ENCODE measurements at regions not wholly inside any gene's neighbourhood (a gene's known extent, or its start where the extent isn't known, plus 50 kb on each side); places are given as distances from the start of the nearest gene placed in this dataset.
A peak's percentile ranks its signal among the peaks of the same experiment; 100 is the strongest.

DNA sequence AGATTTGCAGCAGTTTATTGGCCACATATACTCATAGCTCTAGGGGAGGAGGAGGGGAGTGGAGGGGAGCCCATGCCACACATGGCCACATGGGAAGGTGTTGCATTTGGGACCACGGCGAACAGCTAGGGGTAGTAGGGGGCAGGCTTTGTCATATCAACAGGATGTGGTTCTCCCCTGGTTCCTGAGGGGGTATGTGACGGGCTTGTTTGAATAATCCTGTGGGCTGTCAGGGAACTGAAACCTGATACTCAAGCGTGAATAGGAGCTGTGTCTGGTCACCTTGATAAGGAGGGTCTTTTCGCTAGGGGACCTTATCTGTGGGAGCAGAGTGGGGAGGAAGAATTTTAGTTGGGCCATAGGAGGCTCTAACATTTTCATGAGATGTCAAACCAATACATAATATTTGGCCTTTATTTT, 264.7 kb downstream of the CTH start:
- no peak overlapping the region for H3K27ac ChIP-seq (ENCODE audit: low read depth in 1 of 2, low read length in 1 of 2)
- peak in 2 of 9 donors; percentile 8 to 13 for DNase-seq (ENCODE audit: low read depth in 6 of 9, low spot score in 9 of 9)
- H3K4me1 ChIP-seq (ENCODE audit: control insufficient read depth in 2 of 2, insufficient read depth in 2 of 2, low read length in 2 of 2) = peaks cover 0 to 4% of the 10 kb centered on the region in 2 donors
- no peaks in the 10 kb centered on the region for H3K36me3 ChIP-seq (ENCODE audit: control insufficient read depth in 2 of 2, insufficient read depth in 2 of 2, low read length in 1 of 2)
- H3K27me3 ChIP-seq (ENCODE audit: control insufficient read depth in 2 of 2, insufficient read depth in 1 of 2, low read length in 1 of 2) = no peaks in the 10 kb centered on the region
- H3K4me3 ChIP-seq (ENCODE audit: low read length in 2 of 2) = no peak overlapping the region
- H3K9me3 ChIP-seq (ENCODE audit: control insufficient read depth in 2 of 2, insufficient read depth in 1 of 2, low read length in 1 of 2) = no peaks in the 10 kb centered on the region
- WGBS = 9% methylated on average over 5 of the region's 5 CpGs

DNA sequence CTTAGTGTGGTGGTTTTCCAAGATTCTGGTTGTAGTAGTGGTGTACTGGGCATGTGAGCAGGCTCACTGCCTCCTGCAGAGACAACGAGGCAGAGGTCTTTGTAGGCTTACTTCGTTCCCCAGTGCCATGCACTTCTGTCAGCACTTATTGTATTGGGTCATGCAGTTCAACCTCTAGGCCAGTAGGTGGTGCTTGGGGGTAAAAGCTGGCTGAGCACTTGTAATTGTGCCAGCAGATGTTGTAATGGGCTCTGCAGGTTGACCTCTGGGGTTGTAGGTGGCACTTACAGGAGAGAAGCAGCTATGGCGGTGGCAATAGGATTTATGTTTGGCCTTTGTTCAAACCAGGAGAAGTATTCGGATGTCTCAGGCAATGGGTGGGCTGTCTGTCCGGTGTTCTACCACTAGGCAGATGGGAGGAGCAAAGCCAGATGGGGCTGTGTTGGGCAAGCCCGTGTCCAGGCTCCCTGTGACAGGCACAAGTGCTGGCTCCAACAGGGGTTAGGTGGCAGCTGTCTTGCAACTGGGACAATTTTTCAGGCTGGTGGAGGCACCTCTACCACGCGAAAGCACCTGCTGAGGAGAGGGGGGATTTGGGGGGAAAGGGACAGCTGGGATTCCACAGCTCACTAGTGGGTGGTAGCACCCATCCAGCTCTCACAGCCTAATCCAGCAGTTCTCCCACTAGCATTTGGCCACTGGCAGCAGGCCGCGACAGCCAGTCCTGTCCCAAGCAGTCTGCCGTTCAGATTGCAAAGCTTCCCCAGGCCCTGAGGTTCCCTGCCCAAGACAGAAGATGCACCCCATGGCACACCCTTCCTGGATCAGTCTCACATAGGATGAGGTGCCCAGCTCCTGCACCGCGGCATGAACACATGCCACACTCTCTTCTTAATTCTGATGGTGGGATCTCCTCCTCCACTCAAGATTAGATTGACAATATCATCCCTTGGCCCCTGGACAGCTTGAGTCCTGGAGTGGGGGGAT, 274.5 kb downstream of the CTH start:
- peak; percentile 16 to 65 (median 34) for DNase-seq (ENCODE audit: low read depth in 6 of 9, low spot score in 9 of 9)
- 88% methylated on average over 13 of the region's 13 CpGs for WGBS

DNA sequence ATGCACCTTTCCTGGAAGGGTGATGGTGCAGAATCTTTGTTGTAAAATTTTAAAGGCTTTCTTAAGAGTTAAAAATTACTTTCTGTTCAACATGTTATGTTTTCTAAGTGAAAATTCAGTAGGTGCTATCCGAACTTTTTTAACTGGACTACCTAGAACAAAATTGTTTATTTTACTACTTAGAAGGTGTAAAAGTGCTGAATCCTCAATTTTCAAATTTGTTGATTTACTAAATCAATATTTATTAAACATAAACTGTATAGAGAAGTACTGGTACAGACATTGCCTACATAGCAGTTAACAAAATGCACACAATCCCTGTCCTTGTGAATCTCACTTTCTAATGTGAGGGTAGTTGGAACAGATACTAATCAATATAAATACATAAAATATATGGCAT, 277.5 kb downstream of the CTH start:
- WGBS = 92% methylated on average over 1 of the region's 1 CpG
- no peaks in the 10 kb centered on the region for H3K9me3 ChIP-seq (ENCODE audit: control insufficient read depth in 2 of 2, insufficient read depth in 1 of 2, low read length in 1 of 2)

More for the DNA sequence above, 274.5 kb downstream of the CTH start:
- no peaks in the 10 kb centered on the region for H3K27me3 ChIP-seq (ENCODE audit: control insufficient read depth in 2 of 2, insufficient read depth in 1 of 2, low read length in 1 of 2)
- H3K4me1 ChIP-seq (ENCODE audit: control insufficient read depth in 2 of 2, insufficient read depth in 2 of 2, low read length in 2 of 2) = no peaks in the 10 kb centered on the region
- H3K36me3 ChIP-seq (ENCODE audit: control insufficient read depth in 2 of 2, insufficient read depth in 2 of 2, low read length in 1 of 2) = no peaks in the 10 kb centered on the region
- H3K4me3 ChIP-seq (ENCODE audit: low read length in 2 of 2) = no peak overlapping the region
- no peak overlapping the region for H3K27ac ChIP-seq (ENCODE audit: low read depth in 1 of 2, low read length in 1 of 2)
- no peaks in the 10 kb centered on the region for H3K9me3 ChIP-seq (ENCODE audit: control insufficient read depth in 2 of 2, insufficient read depth in 1 of 2, low read length in 1 of 2)

DNA sequence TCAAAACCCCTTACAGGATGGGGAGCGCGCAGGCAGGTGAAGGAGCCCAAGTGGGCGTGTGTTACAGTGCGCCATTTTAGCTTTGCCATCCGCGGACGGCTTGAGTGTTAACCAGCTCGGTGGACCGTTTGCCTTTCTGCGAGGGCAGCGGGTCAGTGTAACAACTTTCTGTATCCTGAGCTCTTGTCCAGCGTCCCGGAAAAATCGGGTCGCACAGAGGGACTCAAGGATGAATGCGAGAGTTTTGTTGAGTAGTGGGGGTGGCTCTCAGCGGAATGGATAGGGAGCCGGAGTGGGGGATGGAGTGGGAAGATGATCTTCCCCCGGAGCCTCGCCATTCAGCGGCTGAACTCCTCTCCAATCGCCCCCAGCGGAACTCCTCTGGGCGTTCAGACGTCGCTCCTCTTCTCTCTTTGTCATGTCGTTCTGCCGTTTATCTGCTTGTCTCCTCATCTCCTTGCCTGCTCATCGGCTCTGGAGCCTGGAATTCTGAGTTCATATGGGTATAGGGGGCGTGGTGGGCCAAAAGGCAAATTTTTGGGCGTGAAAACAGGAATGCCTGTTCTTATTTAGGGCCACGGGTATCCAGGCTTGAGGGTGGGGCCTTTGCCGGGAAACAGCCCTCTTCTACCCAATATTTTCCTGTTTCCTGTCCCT, 295.4 kb downstream of the CTH start:
- Histone ChIP-seq H3K36me3 (ENCODE audit: control insufficient read depth in 2 of 2, insufficient read depth in 2 of 2, low read length in 1 of 2) (no peaks in the 10 kb centered on the region), H3K27me3 (ENCODE audit: control insufficient read depth in 2 of 2, insufficient read depth in 1 of 2, low read length in 1 of 2) (peaks cover 0 to 8% of the 10 kb centered on the region in 2 donors), H3K27ac (ENCODE audit: low read depth in 1 of 2, low read length in 1 of 2) (no peak overlapping the region), H3K4me1 (ENCODE audit: control insufficient read depth in 2 of 2, insufficient read depth in 2 of 2, low read length in 2 of 2) (peaks cover 0 to 7% of the 10 kb centered on the region in 2 donors), H3K4me3 (ENCODE audit: low read length in 2 of 2) (peak overlapping the region in 1 of 2 donors; percentile 15), H3K9me3 (ENCODE audit: control insufficient read depth in 2 of 2, insufficient read depth in 1 of 2, low read length in 1 of 2) (no peaks in the 10 kb centered on the region)
- no peak for DNase-seq (ENCODE audit: low read depth in 6 of 9, low spot score in 9 of 9)
- WGBS = 42% methylated on average over 33 of the region's 33 CpGs

More for the DNA sequence above, 277.5 kb downstream of the CTH start:
- no peak overlapping the region for H3K27ac ChIP-seq (ENCODE audit: low read depth in 1 of 2, low read length in 1 of 2)
- no peak for DNase-seq (ENCODE audit: low read depth in 6 of 9, low spot score in 9 of 9)
- no peaks in the 10 kb centered on the region for H3K27me3 ChIP-seq (ENCODE audit: control insufficient read depth in 2 of 2, insufficient read depth in 1 of 2, low read length in 1 of 2)
- H3K4me1 ChIP-seq (ENCODE audit: control insufficient read depth in 2 of 2, insufficient read depth in 2 of 2, low read length in 2 of 2) = no peaks in the 10 kb centered on the region
- H3K36me3 ChIP-seq (ENCODE audit: control insufficient read depth in 2 of 2, insufficient read depth in 2 of 2, low read length in 1 of 2) = no peaks in the 10 kb centered on the region
- H3K4me3 ChIP-seq (ENCODE audit: low read length in 2 of 2) = no peak overlapping the region

DNA sequence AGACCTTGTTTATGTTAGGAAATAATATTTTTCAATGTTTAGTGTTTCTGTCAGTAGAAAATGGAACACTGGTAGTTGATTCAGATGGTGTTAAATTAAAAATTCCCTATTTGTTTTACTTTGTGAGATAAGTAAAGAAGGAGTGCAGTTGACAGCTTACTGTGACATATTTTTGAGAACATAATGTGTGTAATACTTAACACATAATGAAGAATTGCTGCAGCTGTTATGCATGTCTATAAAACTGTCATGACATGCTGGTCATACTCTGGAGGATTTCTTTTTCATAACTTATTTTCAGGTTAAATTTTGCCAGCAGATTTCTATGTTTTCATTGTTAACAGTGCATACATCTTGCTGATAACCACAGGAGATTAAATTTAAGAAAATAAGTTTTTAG, 296.1 kb downstream of the CTH start:
- Histone ChIP-seq H3K4me3 (ENCODE audit: low read length in 2 of 2) (no peak overlapping the region), H3K9me3 (ENCODE audit: control insufficient read depth in 2 of 2, insufficient read depth in 1 of 2, low read length in 1 of 2) (no peaks in the 10 kb centered on the region)

DNA sequence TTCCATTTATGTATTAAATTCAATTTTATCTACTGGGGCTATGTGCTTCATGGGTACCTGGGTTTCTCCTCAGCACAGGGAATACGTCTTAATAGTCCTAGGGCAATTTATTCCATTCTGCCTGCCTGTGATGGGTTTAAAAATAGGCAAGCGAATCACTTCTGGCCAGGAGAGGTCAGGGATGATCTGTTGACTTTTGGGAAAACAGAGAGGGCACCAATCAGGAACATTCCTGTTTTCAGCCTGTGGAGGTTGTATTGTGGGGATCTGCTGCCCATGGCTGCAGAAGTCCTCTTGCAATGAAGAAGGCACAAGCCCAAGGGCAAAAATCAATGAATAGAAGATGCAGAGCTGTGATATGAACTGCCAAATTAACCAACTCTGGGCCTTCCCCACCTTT, 303.1 kb downstream of the CTH start:
- Histone ChIP-seq H3K4me1 (ENCODE audit: control insufficient read depth in 2 of 2, insufficient read depth in 2 of 2, low read length in 2 of 2) (no peaks in the 10 kb centered on the region), H3K36me3 (ENCODE audit: control insufficient read depth in 2 of 2, insufficient read depth in 2 of 2, low read length in 1 of 2) (no peaks in the 10 kb centered on the region), H3K27ac (ENCODE audit: low read depth in 1 of 2, low read length in 1 of 2) (no peak overlapping the region), H3K9me3 (ENCODE audit: control insufficient read depth in 2 of 2, insufficient read depth in 1 of 2, low read length in 1 of 2) (no peaks in the 10 kb centered on the region), H3K4me3 (ENCODE audit: low read length in 2 of 2) (no peak overlapping the region), H3K27me3 (ENCODE audit: control insufficient read depth in 2 of 2, insufficient read depth in 1 of 2, low read length in 1 of 2) (no peaks in the 10 kb centered on the region)
- WGBS = 94% methylated on average over 2 of the region's 2 CpGs
- DNase-seq (ENCODE audit: low read depth in 6 of 9, low spot score in 9 of 9) = no peak

More for the DNA sequence above, 296.1 kb downstream of the CTH start:
- Histone ChIP-seq H3K36me3 (ENCODE audit: control insufficient read depth in 2 of 2, insufficient read depth in 2 of 2, low read length in 1 of 2) (no peaks in the 10 kb centered on the region), H3K27me3 (ENCODE audit: control insufficient read depth in 2 of 2, insufficient read depth in 1 of 2, low read length in 1 of 2) (peaks cover 0 to 8% of the 10 kb centered on the region in 2 donors), H3K4me1 (ENCODE audit: control insufficient read depth in 2 of 2, insufficient read depth in 2 of 2, low read length in 2 of 2) (peaks cover 0 to 7% of the 10 kb centered on the region in 2 donors), H3K27ac (ENCODE audit: low read depth in 1 of 2, low read length in 1 of 2) (no peak overlapping the region)
- no peak for DNase-seq (ENCODE audit: low read depth in 6 of 9, low spot score in 9 of 9)

DNA sequence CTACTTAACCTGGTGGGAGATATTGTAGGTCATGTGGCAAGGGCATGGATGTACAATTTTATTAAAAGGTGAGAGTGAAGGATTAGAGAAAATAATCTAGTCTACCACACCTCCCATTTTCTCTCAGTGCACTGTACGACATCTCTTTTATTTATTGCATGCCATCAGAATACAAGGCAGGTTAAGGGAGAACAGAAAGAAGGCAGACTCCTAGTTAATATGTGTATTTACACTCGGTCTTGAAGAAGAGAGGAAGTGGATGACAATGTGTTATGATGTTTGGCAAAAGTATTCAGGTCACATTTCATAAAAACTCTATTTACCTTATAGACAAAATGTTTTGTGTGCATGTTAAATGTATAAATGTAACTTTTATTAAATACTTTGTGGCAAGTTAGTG, 306.1 kb downstream of the CTH start:
- no peak for DNase-seq (ENCODE audit: low read depth in 6 of 9, low spot score in 9 of 9)
- H3K27me3 ChIP-seq (ENCODE audit: control insufficient read depth in 2 of 2, insufficient read depth in 1 of 2, low read length in 1 of 2) = no peaks in the 10 kb centered on the region
- H3K4me1 ChIP-seq (ENCODE audit: control insufficient read depth in 2 of 2, insufficient read depth in 2 of 2, low read length in 2 of 2) = no peaks in the 10 kb centered on the region
- H3K9me3 ChIP-seq (ENCODE audit: control insufficient read depth in 2 of 2, insufficient read depth in 1 of 2, low read length in 1 of 2) = no peaks in the 10 kb centered on the region
- H3K4me3 ChIP-seq (ENCODE audit: low read length in 2 of 2) = no peak overlapping the region
- H3K36me3 ChIP-seq (ENCODE audit: control insufficient read depth in 2 of 2, insufficient read depth in 2 of 2, low read length in 1 of 2) = no peaks in the 10 kb centered on the region
- H3K27ac ChIP-seq (ENCODE audit: low read depth in 1 of 2, low read length in 1 of 2) = no peak overlapping the region
- WGBS = 87% methylated on average over 2 of the region's 2 CpGs

DNA sequence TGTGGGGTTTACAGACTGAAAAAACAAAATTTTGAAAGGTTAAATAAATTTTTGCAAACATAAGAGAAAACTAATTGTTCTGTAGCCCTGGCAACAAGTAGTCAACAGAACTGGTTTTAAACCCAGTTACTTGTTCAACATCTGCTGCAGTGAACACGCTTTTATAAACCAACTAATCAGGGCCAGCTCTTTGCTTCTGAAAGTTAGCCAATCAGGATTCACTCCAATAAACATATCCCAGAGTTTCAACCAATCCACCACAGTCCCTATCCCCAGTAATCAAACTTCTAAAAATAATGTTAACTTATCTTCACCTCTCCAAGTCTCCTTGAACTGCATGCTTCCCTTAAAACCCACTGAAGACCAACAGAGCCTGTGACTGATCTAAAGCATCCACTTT, 306.6 kb downstream of the CTH start:
- H3K4me1 ChIP-seq (ENCODE audit: control insufficient read depth in 2 of 2, insufficient read depth in 2 of 2, low read length in 2 of 2) = no peaks in the 10 kb centered on the region
- H3K27me3 ChIP-seq (ENCODE audit: control insufficient read depth in 2 of 2, insufficient read depth in 1 of 2, low read length in 1 of 2) = no peaks in the 10 kb centered on the region
- H3K36me3 ChIP-seq (ENCODE audit: control insufficient read depth in 2 of 2, insufficient read depth in 2 of 2, low read length in 1 of 2) = no peaks in the 10 kb centered on the region
- 95% methylated on average over 1 of the region's 1 CpG for WGBS
- no peak overlapping the region for H3K4me3 ChIP-seq (ENCODE audit: low read length in 2 of 2)
- H3K9me3 ChIP-seq (ENCODE audit: control insufficient read depth in 2 of 2, insufficient read depth in 1 of 2, low read length in 1 of 2) = no peaks in the 10 kb centered on the region
- DNase-seq (ENCODE audit: low read depth in 6 of 9, low spot score in 9 of 9) = no peak
- no peak overlapping the region for H3K27ac ChIP-seq (ENCODE audit: low read depth in 1 of 2, low read length in 1 of 2)

DNA sequence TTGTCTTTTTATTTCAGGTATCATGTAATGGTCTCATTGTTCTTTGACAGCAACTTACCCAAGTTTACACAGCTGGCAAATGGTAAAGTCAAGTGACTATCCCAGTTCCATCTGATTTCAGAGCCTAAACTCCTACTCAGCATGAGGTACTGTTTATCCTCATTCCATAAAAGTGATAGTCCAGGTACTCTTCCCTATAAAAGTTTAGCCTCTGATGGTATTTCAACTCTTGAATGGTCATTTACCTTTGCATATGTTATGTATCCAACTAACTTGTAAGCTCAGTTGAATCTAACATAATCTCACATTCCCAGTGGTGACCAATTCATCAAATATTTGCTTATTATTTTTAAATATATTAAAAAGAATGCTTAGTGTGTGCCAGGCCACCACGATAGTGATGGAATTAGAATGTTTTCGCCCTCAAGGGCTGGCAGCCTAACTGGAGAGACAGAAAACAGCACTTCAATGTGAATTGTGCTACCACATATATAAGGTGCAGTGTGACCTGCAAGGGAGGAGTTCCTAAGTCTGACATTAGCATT, 307.1 kb downstream of the CTH start:
- Histone ChIP-seq H3K9me3 (ENCODE audit: control insufficient read depth in 2 of 2, insufficient read depth in 1 of 2, low read length in 1 of 2) (no peaks in the 10 kb centered on the region), H3K4me1 (ENCODE audit: control insufficient read depth in 2 of 2, insufficient read depth in 2 of 2, low read length in 2 of 2) (no peaks in the 10 kb centered on the region), H3K4me3 (ENCODE audit: low read length in 2 of 2) (no peak overlapping the region), H3K27me3 (ENCODE audit: control insufficient read depth in 2 of 2, insufficient read depth in 1 of 2, low read length in 1 of 2) (no peaks in the 10 kb centered on the region), H3K36me3 (ENCODE audit: control insufficient read depth in 2 of 2, insufficient read depth in 2 of 2, low read length in 1 of 2) (no peaks in the 10 kb centered on the region), H3K27ac (ENCODE audit: low read depth in 1 of 2, low read length in 1 of 2) (no peak overlapping the region)
- DNase-seq (ENCODE audit: low read depth in 6 of 9, low spot score in 9 of 9) = no peak
- WGBS = 85% methylated on average over 2 of the region's 2 CpGs

Measured in thymus (tissue), 11 donors.